Activated CD4-positive, alpha-beta memory T cell treated with anti-CD3 and anti-CD28 coated beads for 36 hours (primary cell): ENCODE measurements at regions not wholly inside any gene's neighbourhood (a gene's known extent, or its start where the extent isn't known, plus 50 kb on each side); places are given as distances from the start of the nearest gene placed in this dataset.

Source experiments
- CTCF ChIA-PET: fragments of 350-600 bp; sonication (Branson Sonifier 250); formaldehyde crosslinking; loops from one replicate; lab custom pipeline; 2021; ENCODE audit warnings: antibody characterized with exemption, inconsistent platforms; lab: Charles Lee
- POLR2A ChIA-PET: fragments of 350-600 bp; sonication (Branson Sonifier 250); formaldehyde crosslinking; loops from one replicate; lab custom pipeline; 2021; ENCODE audit warnings: antibody characterized with exemption; lab: Charles Lee
- DNase-seq: peaks from one replicate; pipeline ENCODE4 v3.0.0-alpha.2; 2020
- H3K27ac Mint-ChIP-seq: one replicate; pipeline ENCODE4 v1.8.0; 2021; ENCODE audit warnings: mixed read lengths
- H3K27me3 Mint-ChIP-seq: one replicate; pipeline ENCODE4 v1.8.0; 2021; ENCODE audit warnings: mixed read lengths
- H3K36me3 Mint-ChIP-seq: one replicate; pipeline ENCODE4 v1.8.0; 2021; ENCODE audit warnings: mixed read lengths
- H3K4me1 Mint-ChIP-seq: one replicate; pipeline ENCODE4 v1.8.0; 2021; ENCODE audit warnings: low read depth, mixed read lengths
- H3K4me3 Mint-ChIP-seq: one replicate; pipeline ENCODE4 v1.8.0; 2021; ENCODE audit warnings: mild to moderate bottlenecking, mixed read lengths
- H3K9me3 Mint-ChIP-seq: one replicate; pipeline ENCODE4 v1.8.0; 2021; ENCODE audit warnings: mixed read lengths
- intact Hi-C: fragments of 100-400 bp; cut with micrococcal nuclease; formaldehyde crosslinking; loops from one replicate; pipeline ENCODE4 v1.15.1; 2023

- H3K36me3 Mint-ChIP-seq: no peaks in the 10 kb centered on the region
- ChIA-PET CTCF (interaction anchor here (0.6 kb wide), 1 partner anchor 679 kb away, joined by 3 read pairs; no protein-coding TSS in a partner anchor), POLR2A (no interaction called here)
- DNase-seq: no peak
- H3K4me3 Mint-ChIP-seq: no peak overlapping the region
- no peaks in the 10 kb centered on the region for H3K4me1 Mint-ChIP-seq
- H3K27me3 Mint-ChIP-seq: no peaks in the 10 kb centered on the region
- intact Hi-C loops: no loop called here
- peaks cover 20% of the 10 kb centered on the region for H3K9me3 Mint-ChIP-seq
- H3K27ac Mint-ChIP-seq: no peak overlapping the region
Observed at GRCh38 chr15:97072545-97072944, 742.0 kb downstream of the NR2F2 start.

- Mint-ChIP-seq H3K4me3 (no peak overlapping the region), H3K27me3 (no peaks in the 10 kb centered on the region), H3K36me3 (no peaks in the 10 kb centered on the region), H3K27ac (no peak overlapping the region), H3K9me3 (peaks cover 12% of the 10 kb centered on the region), H3K4me1 (no peaks in the 10 kb centered on the region)
- intact Hi-C loops: no loop called here
- CTCF ChIA-PET: no interaction called here
- POLR2A ChIA-PET: no interaction called here
- no peak for DNase-seq
Observed at GRCh38 chr15:97076011-97076410, 745.5 kb downstream of the NR2F2 start.

DNA sequence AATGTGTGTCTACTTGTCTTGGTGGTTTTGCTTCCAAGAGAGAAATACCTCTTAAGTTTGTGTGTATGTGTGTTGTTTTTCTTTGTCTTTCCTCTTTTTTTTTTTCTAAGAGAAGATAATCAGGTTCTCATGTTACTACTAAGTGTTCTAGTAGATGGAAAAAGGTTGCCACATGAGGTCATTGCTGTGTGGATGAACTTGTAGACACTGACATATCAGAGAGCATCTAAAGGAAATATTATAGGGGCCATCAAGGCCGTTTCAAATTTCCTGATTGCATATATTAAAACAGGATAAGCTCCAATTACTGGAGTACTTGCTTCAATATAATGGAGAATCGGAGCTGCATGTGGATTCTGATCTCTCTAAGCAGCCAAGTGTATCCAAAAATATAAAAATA lies 747.5 kb downstream of the NR2F2 start:
- Mint-ChIP-seq H3K36me3 (no peaks in the 10 kb centered on the region), H3K4me3 (no peak overlapping the region), H3K9me3 (peaks cover 12% of the 10 kb centered on the region), H3K27ac (no peak overlapping the region), H3K27me3 (no peaks in the 10 kb centered on the region), H3K4me1 (no peaks in the 10 kb centered on the region)
- no peak for DNase-seq
- CTCF ChIA-PET: no interaction called here
- POLR2A ChIA-PET: no interaction called here
- intact Hi-C loops: no loop called here

DNA sequence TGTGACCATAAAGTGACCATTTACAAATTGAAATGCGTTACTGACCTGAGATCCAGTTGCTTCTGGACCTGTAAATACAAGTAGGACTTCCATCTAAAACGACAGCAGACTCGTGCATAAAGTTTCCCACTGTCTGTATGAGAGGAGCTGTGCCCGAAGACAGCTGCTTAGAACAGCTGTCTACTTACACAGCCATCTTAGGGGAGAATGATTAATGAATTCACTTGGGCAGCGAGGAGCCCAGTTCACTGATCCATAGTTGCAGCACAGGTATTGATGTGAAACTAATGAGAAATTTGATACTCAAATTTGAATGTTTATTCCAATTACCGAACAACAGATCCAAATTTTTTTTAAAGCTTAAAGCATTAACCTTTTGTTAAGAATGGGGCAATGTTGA lies 748.1 kb downstream of the NR2F2 start:
- no peaks in the 10 kb centered on the region for H3K27me3 Mint-ChIP-seq
- no peak overlapping the region for H3K4me3 Mint-ChIP-seq
- H3K9me3 Mint-ChIP-seq: peaks cover 12% of the 10 kb centered on the region
- no peaks in the 10 kb centered on the region for H3K36me3 Mint-ChIP-seq
- no peak overlapping the region for H3K27ac Mint-ChIP-seq
- intact Hi-C loops: no loop called here
- no peaks in the 10 kb centered on the region for H3K4me1 Mint-ChIP-seq
- no peak for DNase-seq
- ChIA-PET POLR2A (no interaction called here), CTCF (no interaction called here)

GRCh38 chr15:97081666-97082226 lies 751.2 kb downstream of the NR2F2 start:
- H3K27ac Mint-ChIP-seq: no peak overlapping the region
- ChIA-PET POLR2A (no interaction called here), CTCF (interaction anchor here (0.6 kb wide), 1 partner anchor 1119 kb away, joined by 3 read pairs; no protein-coding TSS in a partner anchor)
- intact Hi-C loops: no loop called here
- no peak for DNase-seq
- H3K4me3 Mint-ChIP-seq: no peak overlapping the region
- H3K27me3 Mint-ChIP-seq: no peaks in the 10 kb centered on the region
- H3K9me3 Mint-ChIP-seq: peaks cover 6% of the 10 kb centered on the region
- H3K4me1 Mint-ChIP-seq: no peaks in the 10 kb centered on the region
- no peaks in the 10 kb centered on the region for H3K36me3 Mint-ChIP-seq

DNA sequence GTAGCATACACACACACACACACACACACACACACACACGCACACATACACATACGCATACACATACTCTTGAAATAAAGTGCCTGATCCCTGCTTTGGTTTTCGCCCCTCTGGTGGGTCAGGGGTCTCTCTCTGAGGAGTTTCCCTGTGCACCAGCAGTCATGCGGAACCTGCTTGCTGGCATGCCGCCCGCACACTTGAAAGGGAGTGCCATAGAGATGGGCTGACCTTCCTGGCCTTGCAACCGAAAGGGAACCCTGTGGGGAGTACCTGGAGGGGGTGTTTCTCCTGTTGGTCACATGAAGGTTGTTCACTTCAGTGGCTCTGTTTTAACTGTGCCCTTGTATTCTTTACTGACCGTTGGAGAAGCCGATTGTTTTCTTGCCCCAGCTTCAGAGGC lies 752.3 kb downstream of the NR2F2 start:
- intact Hi-C loops: no loop called here
- Mint-ChIP-seq H3K36me3 (no peaks in the 10 kb centered on the region), H3K27me3 (no peaks in the 10 kb centered on the region), H3K27ac (no peak overlapping the region), H3K9me3 (peaks cover 4% of the 10 kb centered on the region), H3K4me1 (no peaks in the 10 kb centered on the region), H3K4me3 (no peak overlapping the region)
- CTCF ChIA-PET: no interaction called here
- POLR2A ChIA-PET: no interaction called here
- no peak for DNase-seq

GRCh38 chr15:97084650-97085049 lies 754.1 kb downstream of the NR2F2 start:
- Mint-ChIP-seq H3K4me1 (no peaks in the 10 kb centered on the region), H3K36me3 (no peaks in the 10 kb centered on the region), H3K9me3 (peaks cover 3% of the 10 kb centered on the region), H3K27ac (no peak overlapping the region), H3K4me3 (no peak overlapping the region), H3K27me3 (no peaks in the 10 kb centered on the region)
- intact Hi-C loops: no loop called here
- ChIA-PET CTCF (no interaction called here), POLR2A (no interaction called here)
- no peak for DNase-seq

GRCh38 chr15:97085731-97086130 lies 755.2 kb downstream of the NR2F2 start:
- DNase-seq: no peak
- no peaks in the 10 kb centered on the region for H3K4me1 Mint-ChIP-seq
- H3K36me3 Mint-ChIP-seq: no peaks in the 10 kb centered on the region
- H3K27ac Mint-ChIP-seq: no peak overlapping the region
- CTCF ChIA-PET: no interaction called here
- intact Hi-C loops: no loop called here
- H3K27me3 Mint-ChIP-seq: no peaks in the 10 kb centered on the region
- no peak overlapping the region for H3K4me3 Mint-ChIP-seq
- H3K9me3 Mint-ChIP-seq: peaks cover 5% of the 10 kb centered on the region
- POLR2A ChIA-PET: no interaction called here

GRCh38 chr15:97087006-97087741 lies 756.7 kb downstream of the NR2F2 start:
- intact Hi-C loops: no loop called here
- Mint-ChIP-seq H3K27me3 (no peaks in the 10 kb centered on the region), H3K4me1 (no peaks in the 10 kb centered on the region), H3K9me3 (peaks cover 7% of the 10 kb centered on the region), H3K4me3 (no peak overlapping the region), H3K27ac (no peak overlapping the region), H3K36me3 (no peaks in the 10 kb centered on the region)
- DNase-seq: no peak
- POLR2A ChIA-PET: no interaction called here
- CTCF ChIA-PET: no interaction called here

GRCh38 chr15:97091093-97091492 lies 760.6 kb downstream of the NR2F2 start:
- peaks cover 16% of the 10 kb centered on the region for H3K9me3 Mint-ChIP-seq
- intact Hi-C loops: no loop called here
- H3K4me3 Mint-ChIP-seq: no peak overlapping the region
- H3K27me3 Mint-ChIP-seq: no peaks in the 10 kb centered on the region
- no peak for DNase-seq
- H3K27ac Mint-ChIP-seq: no peak overlapping the region
- no peaks in the 10 kb centered on the region for H3K36me3 Mint-ChIP-seq
- POLR2A ChIA-PET: no interaction called here
- CTCF ChIA-PET: no interaction called here
- no peaks in the 10 kb centered on the region for H3K4me1 Mint-ChIP-seq

GRCh38 chr15:97092656-97093055 lies 762.2 kb downstream of the NR2F2 start:
- Mint-ChIP-seq H3K27ac (no peak overlapping the region), H3K9me3 (peaks cover 19% of the 10 kb centered on the region), H3K27me3 (no peaks in the 10 kb centered on the region), H3K4me1 (no peaks in the 10 kb centered on the region), H3K36me3 (no peaks in the 10 kb centered on the region), H3K4me3 (no peak overlapping the region)
- CTCF ChIA-PET: no interaction called here
- POLR2A ChIA-PET: no interaction called here
- intact Hi-C loops: no loop called here
- no peak for DNase-seq

DNA sequence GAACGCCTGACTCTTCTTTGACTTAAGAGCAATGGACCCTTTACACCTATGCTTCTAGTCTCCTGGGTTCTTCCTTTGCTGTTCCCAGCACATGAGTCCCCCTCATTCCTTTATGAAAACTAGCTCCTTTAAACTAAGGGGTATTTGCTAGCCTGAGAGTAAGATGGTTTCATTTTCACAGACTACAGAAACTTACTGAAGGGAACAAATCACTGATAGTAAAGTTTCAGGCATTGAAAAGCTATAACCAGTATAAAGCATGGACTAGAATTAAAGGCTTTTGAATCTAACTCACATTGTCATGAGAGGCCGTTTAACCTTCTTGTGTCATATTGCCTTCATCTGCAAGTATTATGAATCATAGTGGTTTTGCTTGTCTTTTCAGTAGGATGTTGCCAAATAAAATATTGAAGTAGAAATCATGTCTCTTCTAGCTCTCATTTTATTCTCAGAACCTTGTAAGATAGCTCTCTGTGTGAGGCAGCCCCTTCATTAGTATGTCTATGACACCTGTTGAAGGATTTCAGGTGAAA lies 765.9 kb downstream of the NR2F2 start:
- Mint-ChIP-seq H3K36me3 (no peaks in the 10 kb centered on the region), H3K27me3 (no peaks in the 10 kb centered on the region), H3K9me3 (peaks cover 31% of the 10 kb centered on the region), H3K4me3 (no peak overlapping the region), H3K4me1 (no peaks in the 10 kb centered on the region), H3K27ac (no peak overlapping the region)
- DNase-seq: no peak
- ChIA-PET CTCF (no interaction called here), POLR2A (no interaction called here)
- intact Hi-C loops: no loop called here

DNA sequence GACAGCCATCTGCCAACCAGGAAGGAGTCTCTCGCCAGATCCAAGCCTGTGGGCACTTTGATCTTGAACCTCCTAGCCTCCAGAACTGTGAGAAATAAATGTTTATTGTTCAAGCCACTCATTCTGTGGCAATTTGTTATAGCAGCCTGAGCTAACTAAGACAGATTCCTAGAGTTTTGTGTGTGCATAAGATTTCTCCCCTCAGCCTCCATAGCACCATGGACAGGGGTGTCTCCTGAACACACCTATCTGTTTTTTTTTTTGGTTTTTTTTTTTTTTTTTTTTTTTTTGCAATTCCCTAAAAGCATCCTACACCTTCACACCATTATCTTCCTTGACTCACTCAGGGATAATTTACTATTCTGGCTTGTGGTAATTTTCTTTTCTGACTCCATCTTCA lies 768.5 kb downstream of the NR2F2 start:
- ChIA-PET CTCF (no interaction called here), POLR2A (no interaction called here)
- Mint-ChIP-seq H3K27me3 (no peaks in the 10 kb centered on the region), H3K27ac (no peak overlapping the region), H3K4me1 (no peaks in the 10 kb centered on the region), H3K9me3 (peaks cover 29% of the 10 kb centered on the region), H3K4me3 (no peak overlapping the region), H3K36me3 (no peaks in the 10 kb centered on the region)
- no peak for DNase-seq
- intact Hi-C loops: no loop called here
